K562 (cell line): ENCODE measurements at regions not wholly inside any gene's neighbourhood (a gene's known extent, or its start where the extent isn't known, plus 50 kb on each side); places are given as distances from the start of the nearest gene placed in this dataset.

ENCODE experiments used
- ATAC-seq: fragments of 200-7000 bp; cut with Tn5 transposase; 3 replicates; pipeline ENCODE4 v1.9.1; 2020; ENCODE audit warnings: moderate library complexity
- BruUV-seq: library from RNA; stranded (reverse); fragments of 400-500 nt; replicated peaks from 2 replicates; lab custom pipeline; 2021; lab: Mats Ljungman, UMichigan
- CTCF ChIA-PET: fragments of 300-600 bp; formaldehyde crosslinking; extraction: SDS; loops from one replicate; lab custom pipeline; 2021; ENCODE audit warnings: low intra/inter-chr PET ratio; lab: Yijun Ruan, JAX
- POLR2A ChIA-PET: fragments of 300-600, 350-650 bp; sonication (Branson Sonifier 250); formaldehyde crosslinking; extraction: SDS; loops from one replicate; lab custom pipeline; 2021; ENCODE audit warnings: antibody characterized with exemption, inconsistent platforms; lab: Yijun Ruan, JAX
- DNase-seq, 4 experiments: peaks; one replicate each; pipeline versions ENCODE4 v3.0.0 to v3.0.0-alpha.2; 2011 to 2018; ENCODE audit warnings: low spot score in 3 of 4, mixed read lengths in 3 of 4; ENCODE audit errors: extremely low read depth in 1 of 4
- FAIRE-seq: peaks from 2 replicates; lab custom pipeline; 2011; peaks lifted over from hg19 to GRCh38; lab: Jason Lieb, UNC
- H2AFZ ChIP-seq: 2 replicates; pipeline ENCODE4 v1.6.0; 2011; ENCODE audit warnings: low read depth, low read length, control low read depth, inconsistent platforms
- H3K27ac ChIP-seq: fragments of 200-600 bp; 3 replicates; pipeline ENCODE4 v1.8.0; 2011; ENCODE audit warnings: low read depth, mild to moderate bottlenecking, control low read depth, inconsistent platforms, low read length, moderate library complexity, mixed read lengths; ENCODE audit errors: extremely low read depth
- H3K27me3 ChIP-seq, 2 experiments: fragments of 300-600 bp in 1 of 2; 2 replicates in 1 of 2; 3 replicates in 1 of 2; pipeline versions ENCODE4 v1.6.0 to v1.8.0; 2011; ENCODE audit warnings: inconsistent platforms in 2 of 2, low read length in 2 of 2, mild to moderate bottlenecking in 1 of 2, mixed read lengths in 1 of 2, moderate library complexity in 1 of 2; ENCODE audit not compliant: control insufficient read depth in 2 of 2, insufficient read depth in 2 of 2
- H3K36me3 ChIP-seq: fragments of 300-600 bp; 3 replicates; pipeline ENCODE4 v1.8.0; 2011; ENCODE audit warnings: mild to moderate bottlenecking, low read length, inconsistent platforms; ENCODE audit not compliant: control insufficient read depth, insufficient read depth
- H3K4me1 ChIP-seq, 2 experiments: fragments of 200-600 bp in 1 of 2; replicated peaks in 1 of 2; 2 replicates in 1 of 2; 3 replicates in 1 of 2; pipeline versions ENCODE4 v1.5.1 to v1.8.0; 2011; ENCODE audit warnings: inconsistent platforms in 2 of 2, low read length in 2 of 2, mild to moderate bottlenecking in 1 of 2, mixed read lengths in 1 of 2, moderate library complexity in 1 of 2; ENCODE audit not compliant: control insufficient read depth in 2 of 2, insufficient read depth in 2 of 2
- H3K4me2 ChIP-seq: 2 replicates; pipeline ENCODE4 v1.6.1; 2011; ENCODE audit warnings: low read length, control low read depth, inconsistent platforms, mixed read lengths; ENCODE audit not compliant: insufficient read depth
- H3K4me3 ChIP-seq: fragments of 200-600 bp; sonication (generic), shearing (Covaris generic); 2 replicates; pipeline ENCODE4 v1.5.1; 2016; ENCODE audit warnings: control low read depth, inconsistent platforms
- H3K79me2 ChIP-seq: fragments of 200-600 bp; 3 replicates; pipeline ENCODE4 v1.8.0; 2011; ENCODE audit warnings: low read length, inconsistent platforms; ENCODE audit not compliant: control insufficient read depth, insufficient read depth
- H3K9ac ChIP-seq, 2 experiments: 2 replicates each; pipeline versions ENCODE4 v1.6.0 to v1.6.1; 2011; ENCODE audit warnings: low read depth in 2 of 2, low read length in 2 of 2, control low read depth in 1 of 2, inconsistent platforms in 1 of 2, mild to moderate bottlenecking in 1 of 2, mixed read lengths in 1 of 2; ENCODE audit not compliant: insufficient read depth in 1 of 2
- H3K9me1 ChIP-seq: one replicate; pipeline ENCODE4 v1.6.0; 2011; ENCODE audit warnings: inconsistent platforms, mild to moderate bottlenecking, low read length, moderate library complexity; ENCODE audit not compliant: control insufficient read depth, insufficient read depth
- H3K9me3 ChIP-seq: replicated peaks from 2 replicates; pipeline ENCODE4 v1.5.1; 2011; ENCODE audit warnings: low read depth, low read length, inconsistent platforms; ENCODE audit not compliant: control insufficient read depth, insufficient read depth
- H4K20me1 ChIP-seq: replicated peaks from 2 replicates; pipeline ENCODE4 v1.6.1; 2011; ENCODE audit warnings: low read length, inconsistent platforms, mixed read lengths; ENCODE audit not compliant: control insufficient read depth, insufficient read depth
- GABPA ChIP-seq: fragments of 200-800 bp; sonication (Bioruptor generic); conservative IDR thresholded peaks from 2 replicates; pipeline ENCODE4 v1.6.1; 2016; ENCODE audit warnings: low read depth, missing genetic modification characterization, missing compliant biosample characterization
- GATA2 ChIP-seq: sonication (generic); formaldehyde crosslinking; IDR thresholded peaks from 2 replicates; pipeline ENCODE4 v1.4.0; 2020; ENCODE audit warnings: mild to moderate bottlenecking, missing genetic modification reagents
- MAFK ChIP-seq: IDR thresholded peaks from 2 replicates; pipeline ENCODE4 v1.6.1; 2011; ENCODE audit warnings: low read length, improper control_type of control experiment
- NCOA4 ChIP-seq: fragments of 450-650 bp; IDR thresholded peaks from 2 replicates; pipeline ENCODE4 v1.6.1; 2018; ENCODE audit warnings: mild to moderate bottlenecking; ENCODE audit not compliant: partially characterized antibody
- NFIC ChIP-seq: fragments of 450-650 bp; IDR thresholded peaks from 2 replicates; pipeline ENCODE4 v1.6.1; 2017; ENCODE audit warnings: mild to moderate bottlenecking, inconsistent platforms
- NFRKB ChIP-seq: fragments of 450-650 bp; IDR thresholded peaks from 2 replicates; pipeline ENCODE4 v1.6.1; 2016; ENCODE audit warnings: low read depth
- RUNX1 ChIP-seq: sonication (generic); IDR thresholded peaks from 2 replicates; pipeline ENCODE4 v1.6.1; 2016; ENCODE audit warnings: antibody characterized with exemption, low read depth
- TARDBP ChIP-seq: fragments of 450-650 bp; IDR thresholded peaks from 2 replicates; pipeline ENCODE4 v1.6.1; 2016
- WGBS: fragments of 100-300 bp; shearing (Covaris generic); methylation state at CpG from one replicate; pipeline ENCODE4 v1.1.6; 2016; ENCODE audit warnings: low coverage, mixed read lengths; ENCODE audit not compliant: insufficient coverage; ENCODE audit errors: missing lambda C conversion rate; 5-methylcytosine and 5-hydroxymethylcytosine counted together
- in situ Hi-C: fragments of 300-500 bp; cut with MboI; formaldehyde crosslinking; loops from 4 replicates; pipeline ENCODE4 v1.15.0; 2018; ENCODE audit warnings: inconsistent platforms, mixed read lengths
- intact Hi-C: fragments of 100-400 bp; cut with micrococcal nuclease; formaldehyde crosslinking; loops from 2 replicates; pipeline ENCODE4 v1.14.2; 2022

GRCh38 chr5:109249126-109249525 is 160.6 kb downstream of the PJA2 start:
- H3K4me3 ChIP-seq, result no peak overlapping the region
- peaks cover 2% of the 10 kb centered on the region; the same call in 1 of the 2 replicates for H3K9me3 ChIP-seq
- WGBS, result 0% methylated on average over 1 of the region's 1 CpG
- FAIRE-seq (no peak), DNase-seq (no peak), ATAC-seq (no peak)
- H3K79me2 ChIP-seq, result no peaks in the 10 kb centered on the region
- no peaks in the 10 kb centered on the region for H4K20me1 ChIP-seq
- TF ChIP-seq GABPA (tag) (no peak), TARDBP (no peak), GATA2 (CRISPR knock-in tag) (no peak), NFIC (no peak), RUNX1 (no peak), NCOA4 (no peak), MAFK (no peak)
- H3K36me3 ChIP-seq, result no peaks in the 10 kb centered on the region
- no peaks in the 10 kb centered on the region; a peak in 1 of 5 replicates for H3K4me1 ChIP-seq
- in situ Hi-C loops (no loop called here), intact Hi-C loops (no loop called here)
- ChIA-PET POLR2A (no interaction called here), CTCF (no interaction called here)
- H2AFZ ChIP-seq, result no peak overlapping the region
- H3K9ac ChIP-seq, result no peak overlapping the region
- H3K27ac ChIP-seq, result no peak overlapping the region
- no TSS peak for BruUV-seq
- H3K4me2 ChIP-seq, result no peak overlapping the region
- peaks cover 10 to 27% of the 10 kb centered on the region in 2 experiments; a peak in 3 of 5 replicates for H3K27me3 ChIP-seq
- no peaks in the 10 kb centered on the region for H3K9me1 ChIP-seq

GRCh38 chr5:109247986-109248385 is 161.8 kb downstream of the PJA2 start:
- Histone ChIP-seq H4K20me1 (no peaks in the 10 kb centered on the region), H3K9me1 (no peaks in the 10 kb centered on the region), H3K4me3 (no peak overlapping the region), H3K27ac (no peak overlapping the region), H3K36me3 (no peaks in the 10 kb centered on the region), H3K9ac (no peak overlapping the region), H2AFZ (no peak overlapping the region), H3K27me3 (peaks cover 8 to 27% of the 10 kb centered on the region in 2 experiments; a peak in 3 of 5 replicates), H3K4me2 (no peak overlapping the region), H3K9me3 (peaks cover 2% of the 10 kb centered on the region; the same call in 1 of the 2 replicates), H3K79me2 (no peaks in the 10 kb centered on the region), H3K4me1 (no peaks in the 10 kb centered on the region; a peak in 1 of 5 replicates)
- ChIA-PET POLR2A (no interaction called here), CTCF (no interaction called here)
- no peak for DNase-seq
- no peak for FAIRE-seq
- BruUV-seq, result no TSS peak
- TF ChIP-seq NFRKB, result no peak
- intact Hi-C loops (no loop called here), in situ Hi-C loops (no loop called here)
- no peak for ATAC-seq
